ENCODE measurements at regions not wholly inside any gene's neighbourhood (a gene's known extent, or its start where the extent isn't known, plus 50 kb on each side); places are given as distances from the start of the nearest gene placed in this dataset.

DNA sequence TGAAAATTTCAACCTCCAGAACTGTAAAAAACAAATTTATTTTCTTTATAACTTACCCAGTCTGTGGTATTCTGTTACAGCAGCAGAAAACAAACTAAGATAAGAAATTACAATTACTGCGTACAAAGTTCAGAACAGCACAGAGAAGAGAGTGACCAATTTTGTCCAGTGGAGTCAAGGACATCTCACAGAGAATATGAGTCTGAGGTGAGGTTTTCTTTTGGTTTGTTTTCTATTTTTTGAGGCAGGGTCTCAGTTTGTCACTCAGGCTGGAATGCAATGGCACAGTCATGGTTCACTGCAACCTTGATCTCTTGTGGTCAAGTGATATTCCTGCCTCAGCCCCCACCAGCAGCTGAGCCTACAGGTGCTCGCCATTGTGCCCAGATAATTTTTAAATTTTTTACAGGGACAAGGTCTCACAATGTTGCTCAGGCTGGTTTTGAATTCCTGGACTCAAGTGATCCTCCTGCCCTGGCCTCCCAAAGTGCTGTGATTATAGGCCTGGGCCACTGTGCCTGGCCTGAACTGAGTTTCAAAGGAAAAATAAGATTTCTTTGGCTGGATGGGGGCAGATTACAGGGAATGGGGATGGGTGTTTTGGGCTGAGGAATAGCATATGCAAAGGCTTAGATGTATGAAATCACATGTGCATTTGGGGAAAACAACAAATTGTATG is 201.1 kb upstream of the USP24 start:
- no peak for TF ChIP-seq POLR2A (IDR thresholded peaks at IDR 0.05; ENCODE audit: low read depth, low read length)
- no peak for TF ChIP-seq TAF1 (IDR thresholded peaks at IDR 0.05; ENCODE audit: low read depth, low read length)
- TF ChIP-seq POLR2AphosphoS5 (IDR thresholded peaks at IDR 0.05; ENCODE audit: low read depth, low read length), result no peak
- no peak for TF ChIP-seq PAX5 (IDR thresholded peaks at IDR 0.05; ENCODE audit: insufficient read depth, low read length, severe bottlenecking)
- TF ChIP-seq SPI1 (IDR thresholded peaks at IDR 0.05; ENCODE audit: low read depth, low read length), result no peak
